GM12891 (cell line): ENCODE measurements at regions not wholly inside any gene's neighbourhood (a gene's known extent, or its start where the extent isn't known, plus 50 kb on each side); places are given as distances from the start of the nearest gene placed in this dataset.

Experiments
- POLR2A ChIP-seq: IDR thresholded peaks from 2 replicates; pipeline ENCODE4 v1.6.1; 2011; ENCODE audit warnings: low read depth, low read length, control low read depth
- POLR2AphosphoS5 ChIP-seq: IDR thresholded peaks from 2 replicates; pipeline ENCODE4 v1.6.1; 2011; ENCODE audit warnings: low read depth, low read length, control low read depth
- SPI1 ChIP-seq: IDR thresholded peaks from 2 replicates; pipeline ENCODE4 v1.6.1; 2011; ENCODE audit warnings: low read depth, low read length, control low read depth

- no peak for TF ChIP-seq POLR2A
- TF ChIP-seq SPI1, result no peak
- no peak for TF ChIP-seq POLR2AphosphoS5
Measured at GRCh38 chr5:15393146-15393545, 106.8 kb upstream of the FBXL7 start.
